K562 (cell line): ENCODE measurements at regions not wholly inside any gene's neighbourhood (a gene's known extent, or its start where the extent isn't known, plus 50 kb on each side); places are given as distances from the start of the nearest gene placed in this dataset.

Experiments used
- BRCA1 ChIP-seq, 2 experiments: fragments of 450-650 bp in 1 of 2; sonication (generic) in 1 of 2; formaldehyde crosslinking in 1 of 2; IDR thresholded peaks; 2 replicates each; pipeline versions ENCODE4 v1.5.0 to v1.6.1; 2017 to 2020; ENCODE audit warnings: mild to moderate bottlenecking in 1 of 2, missing genetic modification reagents in 1 of 2
- EP300 ChIP-seq: IDR thresholded peaks from 2 replicates; pipeline ENCODE4 v1.6.1; 2012; ENCODE audit warnings: low read length, improper control_type of control experiment
- HIVEP1 ChIP-seq: fragments of 250-450 bp; sonication (Bioruptor Pico); IDR thresholded peaks from 2 replicates; pipeline ENCODE4 v1.4.0; 2020; ENCODE audit warnings: mild to moderate bottlenecking
- MYC ChIP-seq, 2 experiments: fragments of 250-450 bp in 1 of 2; sonication (Bioruptor Pico) in 1 of 2; IDR thresholded peaks; 2 replicates each; pipeline versions ENCODE4 v1.5.1 to v1.6.1; 2012 to 2021; ENCODE audit warnings: low read depth in 2 of 2, borderline replicate concordance in 1 of 2, improper control_type of control experiment in 1 of 2, low read length in 1 of 2, mild to moderate bottlenecking in 1 of 2, moderate library complexity in 1 of 2
- NFIC ChIP-seq: fragments of 450-650 bp; IDR thresholded peaks from 2 replicates; pipeline ENCODE4 v1.6.1; 2017; ENCODE audit warnings: mild to moderate bottlenecking, inconsistent platforms
- RAD51 ChIP-seq: fragments of 450-650 bp; IDR thresholded peaks from 2 replicates; pipeline ENCODE4 v1.7.1; 2016; ENCODE audit warnings: low read depth, mild to moderate bottlenecking, borderline replicate concordance
- SMAD4 ChIP-seq: fragments of 250-450 bp; sonication (Bioruptor Pico); conservative IDR thresholded peaks from 2 replicates; pipeline ENCODE4 v1.8.0; 2021; ENCODE audit warnings: inconsistent platforms, mild to moderate bottlenecking, moderate library complexity
- SRF ChIP-seq, 2 experiments: fragments of 250-450, 450-650 bp in 1 of 2; sonication (Bioruptor Pico) in 1 of 2; sonication (generic) in 1 of 2; formaldehyde crosslinking; IDR thresholded peaks; 2 replicates each; pipeline versions ENCODE4 v1.5.0 to v1.5.1; 2020 to 2022; ENCODE audit warnings: mild to moderate bottlenecking in 1 of 2, missing genetic modification reagents in 1 of 2
- THRAP3 ChIP-seq: fragments of 450-650 bp; IDR thresholded peaks from 2 replicates; pipeline ENCODE4 v1.6.1; 2016; ENCODE audit warnings: mild to moderate bottlenecking, inconsistent platforms, borderline replicate concordance
- ZBED1 ChIP-seq: IDR thresholded peaks from 2 replicates; pipeline ENCODE4 v1.6.1; 2014
- ZC3H11A ChIP-seq: IDR thresholded peaks from 2 replicates; pipeline ENCODE4 v1.6.1; 2012; ENCODE audit warnings: low read depth, low read length, improper control_type of control experiment
- ZNF217 ChIP-seq: sonication (generic); formaldehyde crosslinking; IDR thresholded peaks from 2 replicates; pipeline ENCODE4 v1.8.0; 2022; ENCODE audit warnings: mild to moderate bottlenecking, missing genetic modification reagents
- ZNF644 ChIP-seq: fragments of 200-800 bp; sonication (Bioruptor generic); IDR thresholded peaks from 2 replicates; pipeline ENCODE4 v1.6.1; 2016; ENCODE audit warnings: low read depth, missing genetic modification characterization, missing compliant biosample characterization

DNA sequence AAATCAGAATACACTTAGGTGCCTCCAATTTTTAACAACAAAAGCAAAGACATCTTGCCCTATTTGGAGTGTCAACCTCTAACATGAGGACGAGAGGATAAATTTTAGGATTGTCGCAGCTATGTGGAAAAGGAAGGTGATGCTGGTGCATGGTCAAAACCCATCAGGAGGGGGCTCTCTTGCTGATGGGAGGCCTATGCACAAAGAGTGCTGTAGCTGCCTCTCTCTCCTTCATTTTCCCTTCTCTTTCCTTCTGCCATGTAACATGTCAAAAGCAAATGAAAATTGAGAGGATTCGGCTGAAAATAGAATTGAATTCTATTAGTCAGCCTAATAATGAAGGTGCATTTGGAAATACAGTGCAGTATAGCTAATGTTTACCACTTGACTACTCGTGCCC lies 578.7 kb upstream of the ZNF462 start:
- TF ChIP-seq SMAD4 (CRISPR knock-in tag): no peak
- no peak for TF ChIP-seq HIVEP1
- TF ChIP-seq ZNF644: no peak
- no peak for TF ChIP-seq EP300
- no peak for TF ChIP-seq RAD51
- no peak for TF ChIP-seq ZNF217 (CRISPR knock-in tag)
- no peak for TF ChIP-seq ZC3H11A
- TF ChIP-seq SRF (CRISPR knock-in tag; IDR thresholded peaks at IDR 0.05): no peak
- no peak for TF ChIP-seq THRAP3
- no peak for TF ChIP-seq MYC (IDR thresholded peaks at IDR 0.05; ENCODE audit: low read depth, low read length)
- no peak for TF ChIP-seq MYC (CRISPR knock-in tag; IDR thresholded peaks at IDR 0.05; ENCODE audit: borderline replicate concordance, low read depth)
- TF ChIP-seq BRCA1 (IDR thresholded peaks at IDR 0.05): no peak
- TF ChIP-seq BRCA1 (CRISPR knock-in tag; IDR thresholded peaks at IDR 0.05): no peak
- TF ChIP-seq NFIC: no peak
- no peak for TF ChIP-seq ZBED1
